H1 (cell line): ENCODE measurements at regions not wholly inside any gene's neighbourhood (a gene's known extent, or its start where the extent isn't known, plus 50 kb on each side); places are given as distances from the start of the nearest gene placed in this dataset.

ENCODE experiments used
- CTCF ChIA-PET: fragments of 300-600 bp; sonication (Branson Sonifier 250); formaldehyde crosslinking; loops from one replicate; lab custom pipeline; 2021; ENCODE audit not compliant: partially characterized antibody; lab: Charles Lee
- POLR2A ChIA-PET: fragments of 300-600 bp; sonication (Branson Sonifier 250); formaldehyde crosslinking; loops from one replicate; lab custom pipeline; 2021; ENCODE audit warnings: inconsistent platforms; ENCODE audit not compliant: partially characterized antibody; lab: Charles Lee
- DNase-seq, 2 experiments: peaks; one replicate each; pipeline versions ENCODE4 v3.0.0 to v3.0.0-alpha.2; 2010 to 2022; ENCODE audit warnings: low spot score in 2 of 2, low read depth in 1 of 2, mixed read lengths in 1 of 2
- FAIRE-seq: peaks from 2 replicates; lab custom pipeline; 2011; peaks lifted over from hg19 to GRCh38; lab: Jason Lieb, UNC
- H2AFZ ChIP-seq: 2 replicates; pipeline ENCODE4 v1.8.1; 2012; ENCODE audit warnings: low read length, inconsistent platforms
- H2AK5ac ChIP-seq: 2 replicates; pipeline ENCODE4 v1.6.1; 2013; ENCODE audit warnings: low read depth, low read length
- H2BK120ac ChIP-seq: replicated peaks from 2 replicates; pipeline ENCODE3; 2013; ENCODE audit warnings: low read depth, low read length, inconsistent platforms
- H2BK12ac ChIP-seq: 2 replicates; pipeline ENCODE4 v1.6.1; 2013; ENCODE audit warnings: low read depth, low read length
- H2BK15ac ChIP-seq: 2 replicates; pipeline ENCODE4 v1.6.1; 2013; ENCODE audit warnings: low read length
- H2BK20ac ChIP-seq: 2 replicates; pipeline ENCODE4 v1.6.1; 2013; ENCODE audit warnings: low read length
- H2BK5ac ChIP-seq: 2 replicates; pipeline ENCODE4 v1.6.1; 2013; ENCODE audit warnings: low read depth, low read length
- H3K14ac ChIP-seq: 2 replicates; pipeline ENCODE4 v1.6.1; 2013; ENCODE audit warnings: inconsistent platforms; ENCODE audit not compliant: insufficient read length
- H3K18ac ChIP-seq: 2 replicates; pipeline ENCODE4 v1.6.1; 2013; ENCODE audit warnings: low read length; ENCODE audit errors: extremely low read depth
- H3K23ac ChIP-seq: 2 replicates; pipeline ENCODE4 v1.6.1; 2013; ENCODE audit warnings: inconsistent platforms; ENCODE audit not compliant: insufficient read length
- H3K23me2 ChIP-seq: 2 replicates; pipeline ENCODE4 v1.6.1; 2013; ENCODE audit warnings: low read depth, low read length
- H3K27ac ChIP-seq: 2 replicates; pipeline ENCODE4 v1.6.1; 2011; ENCODE audit warnings: low read depth, low read length, inconsistent platforms
- H3K27me3 ChIP-seq, 4 experiments: replicated peaks in 1 of 4; 1 replicate in 1 of 4; 2 replicates in 3 of 4; pipeline versions ENCODE4 v1.6.1 to v1.8.1; 2011 to 2013; ENCODE audit warnings: low read length in 3 of 4, mild to moderate bottlenecking in 3 of 4, inconsistent platforms in 2 of 4, mixed read lengths in 2 of 4, moderate library complexity in 1 of 4; ENCODE audit not compliant: control insufficient read depth in 3 of 4, insufficient read depth in 3 of 4; ENCODE audit errors: extremely low read depth in 1 of 4
- H3K36me3 ChIP-seq, 4 experiments: 2 replicates each; pipeline versions ENCODE4 v1.6.1 to v1.8.1; 2011 to 2013; ENCODE audit warnings: mild to moderate bottlenecking in 4 of 4, low read length in 3 of 4, moderate library complexity in 2 of 4, control low read depth in 1 of 4, inconsistent platforms in 1 of 4; ENCODE audit not compliant: insufficient read depth in 4 of 4, control insufficient read depth in 2 of 4
- H3K4ac ChIP-seq: replicated peaks from 2 replicates; pipeline ENCODE3; 2013; ENCODE audit warnings: low read length, low read depth, mixed read lengths, inconsistent platforms; ENCODE audit not compliant: insufficient read length
- H3K4me1 ChIP-seq, 4 experiments: replicated peaks in 1 of 4; 1 replicate in 1 of 4; 2 replicates in 3 of 4; pipeline versions ENCODE4 v1.6.1 to v1.8.1; 2011 to 2013; ENCODE audit warnings: low read length in 3 of 4, inconsistent platforms in 2 of 4, mixed read lengths in 1 of 4; ENCODE audit not compliant: insufficient read depth in 4 of 4, control insufficient read depth in 3 of 4
- H3K4me2 ChIP-seq, 2 experiments: 2 replicates each; pipeline versions ENCODE4 v1.6.1 to v1.8.1; 2011 to 2013; ENCODE audit warnings: low read depth in 2 of 2, low read length in 2 of 2, control low read depth in 1 of 2, inconsistent platforms in 1 of 2, mild to moderate bottlenecking in 1 of 2; ENCODE audit not compliant: insufficient read depth in 1 of 2
- H3K4me3 ChIP-seq, 4 experiments: fragments of 200-600, 300-600 bp in 1 of 4; sonication (generic), shearing (Covaris generic), sonication (Bioruptor Twin) in 1 of 4; 2 replicates each; pipeline versions ENCODE4 v1.5.1 to v1.8.1; 2011 to 2016; ENCODE audit warnings: low read length in 4 of 4, low read depth in 3 of 4, control low read depth in 2 of 4, inconsistent platforms in 2 of 4, mild to moderate bottlenecking in 2 of 4, mixed read lengths in 1 of 4, moderate library complexity in 1 of 4; ENCODE audit not compliant: insufficient read depth in 2 of 4; ENCODE audit errors: extremely low read depth in 1 of 4
- H3K56ac ChIP-seq: replicated peaks from 2 replicates; pipeline ENCODE3; 2013; ENCODE audit warnings: low read depth, mild to moderate bottlenecking, mixed read lengths, low read length, inconsistent platforms; ENCODE audit not compliant: insufficient read length
- H3K79me1 ChIP-seq: 2 replicates; pipeline ENCODE4 v1.6.1; 2013; ENCODE audit warnings: low read depth, low read length, control low read depth
- H3K79me2 ChIP-seq, 2 experiments: 2 replicates each; pipeline versions ENCODE4 v1.6.1 to v1.8.1; 2012 to 2013; ENCODE audit warnings: low read length in 2 of 2, mild to moderate bottlenecking in 2 of 2, inconsistent platforms in 1 of 2; ENCODE audit not compliant: insufficient read depth in 2 of 2, control insufficient read depth in 1 of 2
- H3K9ac ChIP-seq, 4 experiments: replicated peaks in 1 of 4; 1 replicate in 1 of 4; 2 replicates in 3 of 4; pipeline versions ENCODE4 v1.6.1 to v1.8.1; 2011 to 2013; ENCODE audit warnings: low read depth in 3 of 4, low read length in 3 of 4, control low read depth in 2 of 4, mild to moderate bottlenecking in 2 of 4, moderate library complexity in 2 of 4, inconsistent platforms in 1 of 4; ENCODE audit errors: extremely low read depth in 1 of 4
- H3K9me3 ChIP-seq, 2 experiments: 2 replicates each; pipeline versions ENCODE4 v1.6.1 to v1.8.1; 2012 to 2013; ENCODE audit warnings: mild to moderate bottlenecking in 2 of 2, moderate library complexity in 2 of 2, control low read depth in 1 of 2, inconsistent platforms in 1 of 2, low read depth in 1 of 2, low read length in 1 of 2, mixed read lengths in 1 of 2; ENCODE audit not compliant: insufficient read depth in 2 of 2
- H4K20me1 ChIP-seq, 2 experiments: replicated peaks in 1 of 2; 2 replicates each; pipeline versions ENCODE3 to v1.8.1; 2011 to 2013; ENCODE audit warnings: inconsistent platforms in 2 of 2, low read length in 2 of 2, mild to moderate bottlenecking in 1 of 2; ENCODE audit not compliant: insufficient read depth in 2 of 2, control insufficient read depth in 1 of 2
- H4K5ac ChIP-seq: 2 replicates; pipeline ENCODE4 v1.6.1; 2013; ENCODE audit warnings: low read length, low read depth, mixed read lengths, inconsistent platforms; ENCODE audit not compliant: insufficient read length
- H4K8ac ChIP-seq: 2 replicates; pipeline ENCODE4 v1.8.0; 2013; ENCODE audit warnings: mild to moderate bottlenecking, moderate library complexity, low read length, inconsistent platforms; ENCODE audit not compliant: insufficient read depth; ENCODE audit errors: extremely low read depth
- H4K91ac ChIP-seq: replicated peaks from 2 replicates; pipeline ENCODE3; 2013; ENCODE audit warnings: low read length, mixed read lengths, inconsistent platforms; ENCODE audit not compliant: insufficient read length
- JUN ChIP-seq: IDR thresholded peaks from 2 replicates; pipeline ENCODE4 v1.6.1; 2011; ENCODE audit warnings: low read depth, mild to moderate bottlenecking, improper control_type of control experiment, low read length
- KDM5A ChIP-seq: fragments of 200-600 bp; IDR thresholded peaks from 2 replicates; pipeline ENCODE4 v1.7.1; 2012; ENCODE audit warnings: mild to moderate bottlenecking, low read length, inconsistent platforms, mixed read lengths
- POU5F1 ChIP-seq: IDR thresholded peaks from 2 replicates; pipeline ENCODE4 v1.6.1; 2011; ENCODE audit warnings: low read depth, mild to moderate bottlenecking, low read length, moderate library complexity
- RXRA ChIP-seq: IDR thresholded peaks from 2 replicates; pipeline ENCODE4 v1.6.1; 2011; ENCODE audit warnings: low read depth, mild to moderate bottlenecking, low read length, moderate library complexity; ENCODE audit not compliant: insufficient read depth
- SRF ChIP-seq: IDR thresholded peaks from 2 replicates; pipeline ENCODE4 v1.6.1; 2011; ENCODE audit warnings: mild to moderate bottlenecking, low read depth, low read length, moderate library complexity
- TAF1 ChIP-seq: IDR thresholded peaks from 2 replicates; pipeline ENCODE4 v1.6.1; 2011; ENCODE audit warnings: mild to moderate bottlenecking, low read depth, low read length
- TCF12 ChIP-seq: IDR thresholded peaks from 2 replicates; pipeline ENCODE4 v1.6.1; 2011; ENCODE audit warnings: low read depth, mild to moderate bottlenecking, low read length
- YY1 ChIP-seq: IDR thresholded peaks from 2 replicates; pipeline ENCODE4 v1.6.1; 2011; ENCODE audit warnings: low read depth, mild to moderate bottlenecking, low read length
- WGBS, 2 experiments: shearing (Covaris generic) in 1 of 2; methylation state at CpG; one replicate each; pipeline versions ENCODE4 v1.1.6 to v1.1.7; 2013 to 2015; ENCODE audit warnings: low lambda C conversion rate in 2 of 2, mixed read lengths in 2 of 2, inconsistent platforms in 1 of 2, low coverage in 1 of 2, missing lambda C conversion rate in 1 of 2; ENCODE audit not compliant: insufficient replicate concordance in 2 of 2, insufficient coverage in 1 of 2, insufficient read length in 1 of 2; ENCODE audit errors: extremely low coverage in 1 of 2, missing lambda C conversion rate in 1 of 2; 5-methylcytosine and 5-hydroxymethylcytosine counted together
- TF ChIP-seq, protein P1 (sequence below), 3 experiments: IDR thresholded peaks; 1 replicate in 2 of 3; 2 replicates in 1 of 3; pipeline versions ENCODE4 v1.5.1 to v1.6.1; 2011; ENCODE audit warnings: low read length in 3 of 3, mild to moderate bottlenecking in 3 of 3, inconsistent platforms in 2 of 3, low read depth in 1 of 3, moderate library complexity in 1 of 3; ENCODE audit not compliant: insufficient read depth in 1 of 3; ENCODE audit errors: control extremely low read depth in 1 of 3

DNA sequence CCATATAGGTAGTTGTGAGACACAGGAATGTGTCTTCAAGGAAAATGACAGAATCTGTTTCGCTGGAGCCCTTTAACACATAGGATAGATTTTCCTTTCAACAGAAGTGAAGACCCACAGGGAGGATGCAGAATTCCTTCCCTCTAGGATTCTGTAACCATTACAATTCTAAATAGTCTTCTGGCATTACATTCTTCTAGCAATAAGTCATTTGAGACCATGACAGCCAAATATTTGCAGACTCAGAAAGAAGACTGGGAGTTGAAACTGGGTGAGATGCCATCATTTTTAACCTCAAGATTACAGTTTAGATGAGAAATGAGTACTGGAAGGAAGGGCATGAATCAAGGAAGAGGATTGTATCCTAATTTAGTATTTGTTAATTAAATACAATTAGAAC, 61.6 kb downstream of the ZBTB18 start:
- TF ChIP-seq JUN: no peak
- TF ChIP-seq, protein P1, sequence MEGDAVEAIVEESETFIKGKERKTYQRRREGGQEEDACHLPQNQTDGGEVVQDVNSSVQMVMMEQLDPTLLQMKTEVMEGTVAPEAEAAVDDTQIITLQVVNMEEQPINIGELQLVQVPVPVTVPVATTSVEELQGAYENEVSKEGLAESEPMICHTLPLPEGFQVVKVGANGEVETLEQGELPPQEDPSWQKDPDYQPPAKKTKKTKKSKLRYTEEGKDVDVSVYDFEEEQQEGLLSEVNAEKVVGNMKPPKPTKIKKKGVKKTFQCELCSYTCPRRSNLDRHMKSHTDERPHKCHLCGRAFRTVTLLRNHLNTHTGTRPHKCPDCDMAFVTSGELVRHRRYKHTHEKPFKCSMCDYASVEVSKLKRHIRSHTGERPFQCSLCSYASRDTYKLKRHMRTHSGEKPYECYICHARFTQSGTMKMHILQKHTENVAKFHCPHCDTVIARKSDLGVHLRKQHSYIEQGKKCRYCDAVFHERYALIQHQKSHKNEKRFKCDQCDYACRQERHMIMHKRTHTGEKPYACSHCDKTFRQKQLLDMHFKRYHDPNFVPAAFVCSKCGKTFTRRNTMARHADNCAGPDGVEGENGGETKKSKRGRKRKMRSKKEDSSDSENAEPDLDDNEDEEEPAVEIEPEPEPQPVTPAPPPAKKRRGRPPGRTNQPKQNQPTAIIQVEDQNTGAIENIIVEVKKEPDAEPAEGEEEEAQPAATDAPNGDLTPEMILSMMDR (IDR thresholded peaks at IDR 0.05; ENCODE audit: control extremely low read depth in 1 of 3, insufficient read depth in 1 of 3, low read depth in 1 of 3, low read length in 3 of 3): no peak
- no peak for TF ChIP-seq TAF1
- no peak for TF ChIP-seq SRF
- no peak for TF ChIP-seq TCF12
- TF ChIP-seq YY1: no peak
- TF ChIP-seq POU5F1: no peak
- no peak for TF ChIP-seq KDM5A
- TF ChIP-seq RXRA: no peak
- TF ChIP-seq, all 59 proteins: peak for 0
- Histone ChIP-seq H3K14ac (no peak overlapping the region), H3K4me3 (no peak overlapping the region), H3K27me3 (no peaks in the 10 kb centered on the region), H4K8ac (no peak overlapping the region), H2AK5ac (no peak overlapping the region), H2BK120ac (no peak overlapping the region), H3K56ac (no peak overlapping the region), H3K23ac (no peak overlapping the region), H3K4me2 (no peak overlapping the region), H3K4me1 (0 out of 7 replicates have a peak, but pooled peaks cover 0 to 2% (median 0%) of the 10 kb centered on the region in 4 experiments), H3K36me3 (no peaks in the 10 kb centered on the region), H4K20me1 (no peaks in the 10 kb centered on the region), H3K4ac (no peak overlapping the region), H3K18ac (no peak overlapping the region), H2BK12ac (no peak overlapping the region), H4K5ac (no peak overlapping the region), H2BK5ac (no peak overlapping the region), H2BK20ac (no peak overlapping the region), H3K9ac (no peak overlapping the region), H2BK15ac (no peak overlapping the region), H4K91ac (no peak overlapping the region), H2AFZ (no peak overlapping the region), H3K23me2 (no peaks in the 10 kb centered on the region), H3K27ac (no peak overlapping the region), H3K9me3 (no peaks in the 10 kb centered on the region), H3K79me2 (no peaks in the 10 kb centered on the region), H3K79me1 (no peaks in the 10 kb centered on the region)
- POLR2A ChIA-PET: no interaction called here
- FAIRE-seq (no peak), DNase-seq (no peak)
- WGBS, 2 experiments: 73% methylated on average over 1 of the region's 1 CpG; no CpG with 5 or more reads in 1 of the 2 experiments
- CTCF ChIA-PET: interaction anchor here (0.6 kb wide), 1 partner anchor 637 kb away, joined by 3 read pairs; no protein-coding TSS in a partner anchor
